IPS-15b (cell line): ENCODE measurements at regions not wholly inside any gene's neighbourhood (a gene's known extent, or its start where the extent isn't known, plus 50 kb on each side); places are given as distances from the start of the nearest gene placed in this dataset.

Source experiments
- H3K27me3 ChIP-seq: one replicate; pipeline ENCODE4 v1.6.1; 2013; ENCODE audit warnings: low read length; ENCODE audit not compliant: control insufficient read depth, insufficient read depth
- H3K36me3 ChIP-seq: one replicate; pipeline ENCODE4 v1.6.1; 2013; ENCODE audit warnings: low read length; ENCODE audit not compliant: control insufficient read depth, insufficient read depth
- H3K4me1 ChIP-seq: one replicate; pipeline ENCODE4 v1.6.1; 2013; ENCODE audit warnings: mild to moderate bottlenecking, low read length; ENCODE audit not compliant: control insufficient read depth, insufficient read depth
- H3K4me3 ChIP-seq: one replicate; pipeline ENCODE4 v1.5.1; 2013; ENCODE audit warnings: low read depth, low read length
- H3K9ac ChIP-seq: one replicate; pipeline ENCODE4 v1.6.1; 2013; ENCODE audit warnings: low read depth, mild to moderate bottlenecking, low read length
- H3K9me3 ChIP-seq: one replicate; pipeline ENCODE4 v1.6.1; 2013; ENCODE audit warnings: mild to moderate bottlenecking, low read length; ENCODE audit not compliant: control insufficient read depth, insufficient read depth

- no peaks in the 10 kb centered on the region for H3K36me3 ChIP-seq
- no peak overlapping the region for H3K9ac ChIP-seq
- no peak overlapping the region for H3K4me3 ChIP-seq
- H3K27me3 ChIP-seq: peaks cover 11% of the 10 kb centered on the region
- no peaks in the 10 kb centered on the region for H3K9me3 ChIP-seq
- no peaks in the 10 kb centered on the region for H3K4me1 ChIP-seq
Observed at GRCh38 chr20:63066506-63067265, 59.9 kb upstream of the BHLHE23 start.

- no peak overlapping the region for H3K4me3 ChIP-seq
- H3K9me3 ChIP-seq: no peaks in the 10 kb centered on the region
- H3K4me1 ChIP-seq: no peaks in the 10 kb centered on the region
- H3K36me3 ChIP-seq: no peaks in the 10 kb centered on the region
- peaks cover 5% of the 10 kb centered on the region for H3K27me3 ChIP-seq
- no peak overlapping the region for H3K9ac ChIP-seq
Observed at GRCh38 chr20:63065911-63066310, 59.1 kb upstream of the BHLHE23 start.

GRCh38 chr20:63064745-63065711 lies 58.3 kb upstream of the BHLHE23 start:
- Histone ChIP-seq H3K4me3 (no peak overlapping the region), H3K27me3 (no peaks in the 10 kb centered on the region), H3K4me1 (no peaks in the 10 kb centered on the region), H3K36me3 (no peaks in the 10 kb centered on the region), H3K9me3 (no peaks in the 10 kb centered on the region), H3K9ac (no peak overlapping the region)

GRCh38 chr20:63064310-63064709 lies 57.5 kb upstream of the BHLHE23 start:
- Histone ChIP-seq H3K4me3 (no peak overlapping the region), H3K9ac (no peak overlapping the region), H3K36me3 (no peaks in the 10 kb centered on the region), H3K27me3 (no peaks in the 10 kb centered on the region), H3K4me1 (no peaks in the 10 kb centered on the region), H3K9me3 (no peaks in the 10 kb centered on the region)

- Histone ChIP-seq H3K27me3 (peaks cover 2% of the 10 kb centered on the region), H3K4me3 (no peak overlapping the region), H3K36me3 (no peaks in the 10 kb centered on the region), H3K9me3 (no peaks in the 10 kb centered on the region), H3K4me1 (no peaks in the 10 kb centered on the region), H3K9ac (no peak overlapping the region)
Observed at GRCh38 chr20:63062188-63063140, 55.7 kb upstream of the BHLHE23 start.

- Histone ChIP-seq H3K27me3 (peaks cover 2% of the 10 kb centered on the region), H3K4me3 (no peak overlapping the region), H3K36me3 (no peaks in the 10 kb centered on the region), H3K9me3 (no peaks in the 10 kb centered on the region), H3K4me1 (no peaks in the 10 kb centered on the region), H3K9ac (no peak overlapping the region)
Observed at GRCh38 chr20:63061771-63062100, 55.0 kb upstream of the BHLHE23 start.

GRCh38 chr20:63061051-63061770 lies 54.4 kb upstream of the BHLHE23 start:
- H3K9ac ChIP-seq: no peak overlapping the region
- H3K9me3 ChIP-seq: no peaks in the 10 kb centered on the region
- no peaks in the 10 kb centered on the region for H3K4me1 ChIP-seq
- no peaks in the 10 kb centered on the region for H3K36me3 ChIP-seq
- no peak overlapping the region for H3K4me3 ChIP-seq
- H3K27me3 ChIP-seq: peaks cover 2% of the 10 kb centered on the region

DNA sequence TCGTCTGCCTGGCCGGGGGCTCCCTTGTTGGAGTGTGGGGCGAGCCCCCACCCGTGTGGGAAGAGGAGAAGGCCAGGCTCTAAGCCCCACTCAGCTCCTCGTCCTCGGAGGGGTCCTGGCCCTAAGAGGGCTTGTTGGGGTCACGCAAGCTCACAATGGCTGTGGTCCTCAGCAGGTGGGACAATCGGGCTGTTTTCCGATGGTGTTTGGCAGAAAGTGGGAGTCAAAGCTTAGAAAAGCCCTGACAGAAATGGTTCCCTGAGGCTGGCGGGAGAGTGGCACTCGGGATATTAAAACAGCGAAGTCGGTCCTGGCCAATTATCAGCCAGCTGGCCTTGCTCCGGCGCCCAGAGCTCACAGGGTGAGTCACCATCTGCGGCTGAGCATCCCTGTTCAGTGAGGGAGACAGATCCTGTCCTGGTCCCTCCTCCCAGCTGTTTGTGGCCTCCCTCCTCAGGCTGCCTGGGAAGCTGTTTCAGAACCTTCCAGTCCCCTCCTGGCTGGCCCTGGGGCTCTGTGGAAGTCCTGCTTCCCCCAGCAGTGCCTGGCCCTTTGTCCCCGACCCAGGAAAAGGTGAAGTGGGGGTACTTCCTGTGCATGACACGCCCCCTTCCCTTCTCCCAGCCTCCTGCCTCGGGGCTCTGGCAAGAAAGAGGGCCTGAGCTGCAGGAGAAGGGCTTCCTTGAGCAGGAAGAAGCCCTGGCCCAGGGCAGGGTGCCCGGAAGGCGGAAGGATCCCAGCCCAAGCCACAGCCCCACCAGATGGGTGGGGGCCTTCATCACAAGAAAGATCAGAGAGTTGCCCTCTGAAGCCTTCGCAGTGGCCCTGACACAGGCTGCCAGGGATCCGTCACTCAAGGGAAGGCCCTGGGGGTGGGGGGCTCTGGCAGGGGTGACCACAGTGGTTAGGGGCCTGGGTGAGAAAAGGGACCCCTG lies 53.6 kb upstream of the BHLHE23 start:
- Histone ChIP-seq H3K27me3 (peaks cover 2% of the 10 kb centered on the region), H3K9me3 (no peaks in the 10 kb centered on the region), H3K36me3 (no peaks in the 10 kb centered on the region), H3K4me1 (no peaks in the 10 kb centered on the region), H3K4me3 (no peak overlapping the region), H3K9ac (no peak overlapping the region)

- Histone ChIP-seq H3K4me1 (no peaks in the 10 kb centered on the region), H3K36me3 (no peaks in the 10 kb centered on the region), H3K27me3 (peaks cover 2% of the 10 kb centered on the region), H3K9ac (no peak overlapping the region), H3K4me3 (no peak overlapping the region), H3K9me3 (no peaks in the 10 kb centered on the region)
Observed at GRCh38 chr20:63059684-63060056, 52.9 kb upstream of the BHLHE23 start.

GRCh38 chr20:63058696-63059335 lies 52.1 kb upstream of the BHLHE23 start:
- peaks cover 2% of the 10 kb centered on the region for H3K27me3 ChIP-seq
- H3K36me3 ChIP-seq: no peaks in the 10 kb centered on the region
- H3K4me3 ChIP-seq: no peak overlapping the region
- H3K4me1 ChIP-seq: no peaks in the 10 kb centered on the region
- no peaks in the 10 kb centered on the region for H3K9me3 ChIP-seq
- H3K9ac ChIP-seq: no peak overlapping the region
